Activated T-helper 1 cell treated with anti-CD3 and anti-CD28 coated beads, Interleukin-12 subunit alpha, Interleukin-12 subunit beta, Interleukin-2, Interleukin-4 antibody, amounts not matched to agents 30 ng/mL and 10 ng/mL and 1 ng/mL, durations not matched to agents 14 hours and 24 hours and 36 hours (primary cell): ENCODE measurements at regions not wholly inside any gene's neighbourhood (a gene's known extent, or its start where the extent isn't known, plus 50 kb on each side); places are given as distances from the start of the nearest gene placed in this dataset.

Source experiments
- DNase-seq: peaks from one replicate; pipeline ENCODE4 v3.0.0; 2021; ENCODE audit warnings: low spot score
- H3K27ac Mint-ChIP-seq: one replicate; pipeline ENCODE4 v1.8.0; 2021; ENCODE audit warnings: mild to moderate bottlenecking, mixed read lengths
- H3K27me3 Mint-ChIP-seq: one replicate; pipeline ENCODE4 v1.8.0; 2022; ENCODE audit warnings: mild to moderate bottlenecking, moderate library complexity, mixed read lengths; ENCODE audit not compliant: insufficient read depth
- H3K36me3 Mint-ChIP-seq: one replicate; pipeline ENCODE4 v1.8.0; 2021; ENCODE audit warnings: low read depth, mixed read lengths
- H3K4me1 Mint-ChIP-seq: one replicate; pipeline ENCODE4 v1.8.0; 2021; ENCODE audit warnings: low read depth, mixed read lengths
- H3K4me3 Mint-ChIP-seq: one replicate; pipeline ENCODE4 v1.8.0; 2021; ENCODE audit warnings: mild to moderate bottlenecking, moderate library complexity, mixed read lengths
- H3K9me3 Mint-ChIP-seq: one replicate; pipeline ENCODE4 v1.8.0; 2021; ENCODE audit warnings: mixed read lengths
- intact Hi-C: fragments of 100-400 bp; cut with micrococcal nuclease; formaldehyde crosslinking; loops from one replicate; pipeline ENCODE4 v1.15.1; 2024

GRCh38 chr11:97461934-97462333 lies 1072.1 kb downstream of the JRKL start:
- Mint-ChIP-seq H3K27ac (no peak overlapping the region), H3K9me3 (peaks cover 32% of the 10 kb centered on the region), H3K27me3 (no peaks in the 10 kb centered on the region), H3K4me3 (no peak overlapping the region), H3K4me1 (no peaks in the 10 kb centered on the region), H3K36me3 (no peaks in the 10 kb centered on the region)
- DNase-seq: no peak
- intact Hi-C loops: no loop called here

DNA sequence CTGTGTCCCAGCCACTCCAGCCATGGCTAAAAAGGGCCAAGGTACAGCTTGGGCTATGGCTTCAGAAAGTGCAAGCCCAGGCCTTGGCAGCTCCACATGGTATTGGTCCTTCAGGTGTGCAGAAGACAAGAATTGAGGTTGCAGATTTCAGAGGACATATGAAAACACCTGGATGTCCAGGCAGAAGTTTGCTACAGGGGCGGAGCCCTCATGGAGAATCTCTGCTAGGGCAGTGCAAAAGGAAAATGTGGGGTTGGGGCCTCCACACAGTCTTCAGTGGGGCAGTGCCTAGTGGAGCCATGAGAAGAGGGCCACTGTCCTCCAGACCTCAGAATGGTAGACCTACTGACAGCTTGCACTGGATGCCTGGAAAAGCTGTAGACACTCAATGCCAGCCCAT lies 1074.1 kb downstream of the JRKL start:
- Mint-ChIP-seq H3K27me3 (no peaks in the 10 kb centered on the region), H3K4me1 (no peaks in the 10 kb centered on the region), H3K4me3 (no peak overlapping the region), H3K9me3 (peaks cover 24% of the 10 kb centered on the region), H3K36me3 (no peaks in the 10 kb centered on the region), H3K27ac (no peak overlapping the region)
- intact Hi-C loops: no loop called here
- DNase-seq: no peak

DNA sequence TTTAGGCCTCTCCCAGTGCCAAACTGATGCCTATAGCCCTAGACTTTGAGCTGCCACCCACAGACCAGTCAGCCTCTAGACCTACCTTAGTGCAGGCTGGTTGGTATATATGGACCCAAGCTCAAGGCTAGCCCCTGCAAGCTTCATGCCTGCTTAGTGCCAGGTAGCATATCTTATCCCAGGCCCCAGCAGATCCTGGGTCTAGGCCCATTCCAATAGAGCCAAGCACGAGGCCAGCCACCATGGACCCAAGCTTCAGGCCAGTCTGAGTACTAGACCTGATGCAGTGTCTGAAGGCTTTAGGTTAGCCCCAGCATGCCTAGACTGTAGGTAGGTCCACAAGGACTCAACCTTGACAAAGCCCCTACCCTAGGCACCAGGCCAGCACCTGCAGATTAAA lies 1081.7 kb downstream of the JRKL start:
- H3K36me3 Mint-ChIP-seq: no peaks in the 10 kb centered on the region
- no peak overlapping the region for H3K27ac Mint-ChIP-seq
- no peak overlapping the region for H3K4me3 Mint-ChIP-seq
- H3K4me1 Mint-ChIP-seq: no peaks in the 10 kb centered on the region
- H3K27me3 Mint-ChIP-seq: no peaks in the 10 kb centered on the region
- intact Hi-C loops: no loop called here
- peaks cover 29% of the 10 kb centered on the region for H3K9me3 Mint-ChIP-seq
- DNase-seq: no peak

DNA sequence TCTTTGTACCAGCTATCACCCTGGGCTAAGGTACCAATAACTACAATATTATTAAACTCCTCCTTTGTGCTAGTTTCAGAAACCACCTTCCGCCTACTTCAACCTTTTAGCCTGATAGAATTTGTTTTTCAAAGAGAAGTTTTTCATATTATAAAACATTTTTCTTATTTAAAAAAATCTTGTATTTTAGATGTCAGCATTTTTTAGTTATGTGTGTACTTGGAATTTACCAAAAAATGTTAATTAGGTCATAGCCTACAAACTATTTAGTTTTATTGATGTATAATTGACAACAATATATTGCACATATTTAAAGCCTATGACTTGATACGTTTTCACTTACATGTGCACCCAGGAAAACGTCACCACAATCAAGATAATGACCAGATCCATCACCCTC lies 1097.6 kb downstream of the JRKL start:
- Mint-ChIP-seq H3K27me3 (no peaks in the 10 kb centered on the region), H3K36me3 (no peaks in the 10 kb centered on the region), H3K4me3 (no peak overlapping the region), H3K27ac (no peak overlapping the region), H3K4me1 (no peaks in the 10 kb centered on the region), H3K9me3 (no peaks in the 10 kb centered on the region)
- intact Hi-C loops: no loop called here
- no peak for DNase-seq

DNA sequence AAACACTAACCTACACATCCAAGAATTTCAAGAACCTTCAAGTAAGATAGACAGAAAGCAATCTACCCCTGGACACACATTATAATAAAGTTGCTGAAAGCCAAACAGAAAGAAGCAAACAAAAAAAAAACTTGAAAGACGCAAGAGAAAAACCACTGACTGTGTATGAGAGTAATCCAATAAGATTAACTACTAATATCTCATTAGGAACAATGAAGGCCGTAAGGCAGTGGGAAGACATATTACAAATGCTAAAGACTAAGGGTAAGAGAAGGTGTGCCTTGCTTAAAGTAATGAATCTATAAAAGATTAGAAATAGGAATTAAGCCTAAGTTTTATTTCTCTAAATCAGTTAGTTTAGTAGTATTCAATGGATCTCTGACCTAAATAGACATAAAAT lies 1109.1 kb downstream of the JRKL start:
- Mint-ChIP-seq H3K4me1 (no peaks in the 10 kb centered on the region), H3K9me3 (peaks cover 9% of the 10 kb centered on the region), H3K4me3 (no peak overlapping the region), H3K36me3 (no peaks in the 10 kb centered on the region), H3K27ac (no peak overlapping the region), H3K27me3 (no peaks in the 10 kb centered on the region)
- DNase-seq: no peak
- intact Hi-C loops: no loop called here

- H3K4me1 Mint-ChIP-seq: no peaks in the 10 kb centered on the region
- intact Hi-C loops: no loop called here
- DNase-seq: no peak
- peaks cover 9% of the 10 kb centered on the region for H3K9me3 Mint-ChIP-seq
- H3K36me3 Mint-ChIP-seq: no peaks in the 10 kb centered on the region
- H3K27ac Mint-ChIP-seq: no peak overlapping the region
- no peaks in the 10 kb centered on the region for H3K27me3 Mint-ChIP-seq
- H3K4me3 Mint-ChIP-seq: no peak overlapping the region
These were observed 1112.4 kb downstream of the JRKL start for GRCh38 chr11:97502201-97502600.

DNA sequence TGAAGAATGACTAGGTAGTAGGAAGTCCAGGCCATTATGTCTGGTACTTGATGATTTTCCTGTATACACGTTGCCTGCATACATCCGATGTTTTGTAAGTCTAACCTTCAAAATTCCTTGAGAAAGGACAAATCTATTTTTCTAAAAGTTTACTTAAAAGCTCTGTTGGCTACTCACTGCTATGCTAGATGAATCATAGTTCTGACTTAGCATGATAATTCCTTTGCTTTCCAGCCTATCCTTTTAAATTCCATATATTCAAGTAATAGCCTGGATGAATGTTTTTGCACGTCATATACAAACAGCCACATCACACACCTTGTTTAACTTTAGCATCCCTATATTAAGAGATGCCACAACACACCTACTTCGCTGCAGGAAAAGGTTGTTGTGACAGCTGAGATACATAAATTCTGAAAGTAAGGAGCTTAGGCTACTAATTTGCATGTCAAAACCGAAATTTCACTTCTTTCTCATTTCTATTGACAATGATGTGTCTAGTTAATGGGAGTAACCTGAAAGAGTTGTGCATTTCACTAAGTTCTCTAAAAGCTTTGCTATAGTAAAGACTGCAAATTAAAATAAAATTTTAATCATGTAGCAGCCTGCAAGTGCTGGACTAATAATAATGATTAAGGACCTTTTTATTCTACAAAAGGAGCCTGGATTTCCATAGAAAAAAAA lies 1116.4 kb downstream of the JRKL start:
- no peak for DNase-seq
- intact Hi-C loops: no loop called here
- H3K9me3 Mint-ChIP-seq: peaks cover 4% of the 10 kb centered on the region
- H3K27me3 Mint-ChIP-seq: no peaks in the 10 kb centered on the region
- H3K4me3 Mint-ChIP-seq: no peak overlapping the region
- no peaks in the 10 kb centered on the region for H3K4me1 Mint-ChIP-seq
- no peaks in the 10 kb centered on the region for H3K36me3 Mint-ChIP-seq
- no peak overlapping the region for H3K27ac Mint-ChIP-seq

- H3K4me3 Mint-ChIP-seq: no peak overlapping the region
- DNase-seq: no peak
- H3K36me3 Mint-ChIP-seq: no peaks in the 10 kb centered on the region
- no peaks in the 10 kb centered on the region for H3K27me3 Mint-ChIP-seq
- no peak overlapping the region for H3K27ac Mint-ChIP-seq
- no peaks in the 10 kb centered on the region for H3K4me1 Mint-ChIP-seq
- H3K9me3 Mint-ChIP-seq: peaks cover 11% of the 10 kb centered on the region
- intact Hi-C loops: no loop called here
These were observed 1124.6 kb downstream of the JRKL start for GRCh38 chr11:97514446-97514845.

- no peaks in the 10 kb centered on the region for H3K4me1 Mint-ChIP-seq
These were observed 1126.9 kb downstream of the JRKL start for GRCh38 chr11:97516688-97517087.

DNA sequence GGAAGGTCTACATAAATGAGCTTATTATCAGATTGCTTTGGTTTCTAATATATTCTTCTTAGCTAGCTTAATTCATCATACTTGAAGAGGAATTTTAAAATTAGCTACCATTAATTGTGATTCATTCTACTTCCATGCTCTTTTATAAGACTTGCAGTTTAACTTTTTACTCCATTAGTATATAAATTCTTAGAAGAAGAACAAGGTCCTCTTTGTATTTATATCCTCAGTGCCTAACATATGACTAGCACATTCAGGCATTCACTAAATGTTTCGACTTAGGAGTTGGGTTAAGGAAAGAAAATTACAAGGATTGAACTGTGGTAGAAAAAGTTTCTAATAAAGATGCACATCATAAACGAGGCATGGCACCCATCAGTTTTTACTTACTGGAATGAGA lies 1135.5 kb downstream of the JRKL start:
- H3K36me3 Mint-ChIP-seq: no peaks in the 10 kb centered on the region
- DNase-seq: no peak
- H3K4me3 Mint-ChIP-seq: no peak overlapping the region
- intact Hi-C loops: no loop called here
- H3K27me3 Mint-ChIP-seq: no peaks in the 10 kb centered on the region
- H3K9me3 Mint-ChIP-seq: peaks cover 4% of the 10 kb centered on the region
- no peaks in the 10 kb centered on the region for H3K4me1 Mint-ChIP-seq
- H3K27ac Mint-ChIP-seq: no peak overlapping the region

More at GRCh38 chr11:97516688-97517087, 1126.9 kb downstream of the JRKL start:
- DNase-seq: no peak
- intact Hi-C loops: no loop called here
- H3K36me3 Mint-ChIP-seq: no peaks in the 10 kb centered on the region
- H3K9me3 Mint-ChIP-seq: peaks cover 18% of the 10 kb centered on the region
- no peak overlapping the region for H3K27ac Mint-ChIP-seq
- no peaks in the 10 kb centered on the region for H3K27me3 Mint-ChIP-seq
- no peak overlapping the region for H3K4me3 Mint-ChIP-seq

- Mint-ChIP-seq H3K27ac (no peak overlapping the region), H3K9me3 (peaks cover 13% of the 10 kb centered on the region), H3K4me3 (no peak overlapping the region), H3K27me3 (no peaks in the 10 kb centered on the region), H3K4me1 (no peaks in the 10 kb centered on the region), H3K36me3 (no peaks in the 10 kb centered on the region)
- DNase-seq: no peak
- intact Hi-C loops: no loop called here
These were observed 1147.8 kb downstream of the JRKL start for GRCh38 chr11:97537407-97538150.

GRCh38 chr11:97544431-97544830 lies 1154.6 kb downstream of the JRKL start:
- H3K27me3 Mint-ChIP-seq: peaks cover 1% of the 10 kb centered on the region
- peaks cover 17% of the 10 kb centered on the region for H3K9me3 Mint-ChIP-seq
- H3K36me3 Mint-ChIP-seq: no peaks in the 10 kb centered on the region
- no peak overlapping the region for H3K27ac Mint-ChIP-seq
- no peak for DNase-seq
- H3K4me1 Mint-ChIP-seq: no peaks in the 10 kb centered on the region
- intact Hi-C loops: no loop called here
- H3K4me3 Mint-ChIP-seq: no peak overlapping the region

- no peaks in the 10 kb centered on the region for H3K4me1 Mint-ChIP-seq
- no peak for DNase-seq
- H3K27me3 Mint-ChIP-seq: no peaks in the 10 kb centered on the region
- H3K27ac Mint-ChIP-seq: no peak overlapping the region
- intact Hi-C loops: no loop called here
- peaks cover 14% of the 10 kb centered on the region for H3K9me3 Mint-ChIP-seq
- H3K4me3 Mint-ChIP-seq: no peak overlapping the region
- no peaks in the 10 kb centered on the region for H3K36me3 Mint-ChIP-seq
These were observed 1158.5 kb downstream of the JRKL start for GRCh38 chr11:97548280-97548679.
